ENCODE measurements at regions not wholly inside any gene's neighbourhood (a gene's known extent, or its start where the extent isn't known, plus 50 kb on each side); places are given as distances from the start of the nearest gene placed in this dataset.

DNA sequence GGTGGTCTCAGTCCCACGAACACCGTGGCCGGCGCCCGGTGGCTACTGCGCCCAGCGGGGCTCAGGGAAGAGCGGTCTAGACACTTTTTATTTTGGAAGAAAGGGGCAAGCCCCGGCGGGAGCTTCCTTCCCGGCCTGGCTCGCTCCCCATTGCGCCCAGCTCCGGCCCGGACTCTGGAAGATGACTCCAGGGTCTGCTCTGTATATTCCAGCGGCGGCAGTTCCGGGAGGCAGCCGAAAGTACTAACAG, 225.1 kb upstream of the CRY1 start:
- TF ChIP-seq, protein P1, sequence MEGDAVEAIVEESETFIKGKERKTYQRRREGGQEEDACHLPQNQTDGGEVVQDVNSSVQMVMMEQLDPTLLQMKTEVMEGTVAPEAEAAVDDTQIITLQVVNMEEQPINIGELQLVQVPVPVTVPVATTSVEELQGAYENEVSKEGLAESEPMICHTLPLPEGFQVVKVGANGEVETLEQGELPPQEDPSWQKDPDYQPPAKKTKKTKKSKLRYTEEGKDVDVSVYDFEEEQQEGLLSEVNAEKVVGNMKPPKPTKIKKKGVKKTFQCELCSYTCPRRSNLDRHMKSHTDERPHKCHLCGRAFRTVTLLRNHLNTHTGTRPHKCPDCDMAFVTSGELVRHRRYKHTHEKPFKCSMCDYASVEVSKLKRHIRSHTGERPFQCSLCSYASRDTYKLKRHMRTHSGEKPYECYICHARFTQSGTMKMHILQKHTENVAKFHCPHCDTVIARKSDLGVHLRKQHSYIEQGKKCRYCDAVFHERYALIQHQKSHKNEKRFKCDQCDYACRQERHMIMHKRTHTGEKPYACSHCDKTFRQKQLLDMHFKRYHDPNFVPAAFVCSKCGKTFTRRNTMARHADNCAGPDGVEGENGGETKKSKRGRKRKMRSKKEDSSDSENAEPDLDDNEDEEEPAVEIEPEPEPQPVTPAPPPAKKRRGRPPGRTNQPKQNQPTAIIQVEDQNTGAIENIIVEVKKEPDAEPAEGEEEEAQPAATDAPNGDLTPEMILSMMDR (conservative IDR thresholded peaks at IDR 0.05; ENCODE audit: low read depth in 2 of 2): no peak
- TF ChIP-seq NANOG (IDR thresholded peaks at IDR 0.05; ENCODE audit: borderline replicate concordance) (no peak), ZNF331 (CRISPR knock-in tag; IDR thresholded peaks at IDR 0.05; ENCODE audit: low read depth) (no peak), EZH2 (IDR thresholded peaks at IDR 0.05; ENCODE audit: low read depth, unreplicated experiment) (no peak), EZH2phosphoT487 (IDR thresholded peaks at IDR 0.05; ENCODE audit: unreplicated experiment) (no peak)

All from GM23338 (cell line).